IMR-90 (cell line): ENCODE measurements at regions not wholly inside any gene's neighbourhood (a gene's known extent, or its start where the extent isn't known, plus 50 kb on each side); places are given as distances from the start of the nearest gene placed in this dataset.

Experiments
- USF2 ChIP-seq: fragments of 150-350 bp; IDR thresholded peaks from 2 replicates; pipeline ENCODE4 v1.6.1; 2017; ENCODE audit warnings: mild to moderate bottlenecking, antibody characterized with exemption, low read length, low read depth
- TF ChIP-seq, protein P1 (sequence below): conservative IDR thresholded peaks from 2 replicates; pipeline ENCODE4 v1.5.1; 2012; ENCODE audit warnings: mild to moderate bottlenecking, low read depth, low read length, improper control_type of control experiment

- TF ChIP-seq, protein P1, sequence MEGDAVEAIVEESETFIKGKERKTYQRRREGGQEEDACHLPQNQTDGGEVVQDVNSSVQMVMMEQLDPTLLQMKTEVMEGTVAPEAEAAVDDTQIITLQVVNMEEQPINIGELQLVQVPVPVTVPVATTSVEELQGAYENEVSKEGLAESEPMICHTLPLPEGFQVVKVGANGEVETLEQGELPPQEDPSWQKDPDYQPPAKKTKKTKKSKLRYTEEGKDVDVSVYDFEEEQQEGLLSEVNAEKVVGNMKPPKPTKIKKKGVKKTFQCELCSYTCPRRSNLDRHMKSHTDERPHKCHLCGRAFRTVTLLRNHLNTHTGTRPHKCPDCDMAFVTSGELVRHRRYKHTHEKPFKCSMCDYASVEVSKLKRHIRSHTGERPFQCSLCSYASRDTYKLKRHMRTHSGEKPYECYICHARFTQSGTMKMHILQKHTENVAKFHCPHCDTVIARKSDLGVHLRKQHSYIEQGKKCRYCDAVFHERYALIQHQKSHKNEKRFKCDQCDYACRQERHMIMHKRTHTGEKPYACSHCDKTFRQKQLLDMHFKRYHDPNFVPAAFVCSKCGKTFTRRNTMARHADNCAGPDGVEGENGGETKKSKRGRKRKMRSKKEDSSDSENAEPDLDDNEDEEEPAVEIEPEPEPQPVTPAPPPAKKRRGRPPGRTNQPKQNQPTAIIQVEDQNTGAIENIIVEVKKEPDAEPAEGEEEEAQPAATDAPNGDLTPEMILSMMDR = no peak
- TF ChIP-seq USF2 = no peak
Measured at GRCh38 chr10:78873413-78873812, 195.4 kb upstream of the ZMIZ1 start.
